HepG2 (cell line): ENCODE measurements at regions not wholly inside any gene's neighbourhood (a gene's known extent, or its start where the extent isn't known, plus 50 kb on each side); places are given as distances from the start of the nearest gene placed in this dataset.
A peak's percentile ranks its signal among the peaks of the same experiment; 100 is the strongest.

Source experiments
- AGO2 ChIP-seq: fragments of 200-400 bp; formaldehyde crosslinking; optimal IDR thresholded peaks from 2 replicates; pipeline ENCODE3; 2017; ENCODE audit warnings: mild to moderate bottlenecking, low read depth, low read length, moderate library complexity
- CBX2 ChIP-seq, 2 experiments: fragments of 200-600 bp in 1 of 2; sonication (generic); formaldehyde crosslinking in 1 of 2; IDR thresholded peaks; 2 replicates each; pipeline versions ENCODE4 v1.7.0 to v1.8.1; 2018 to 2022; ENCODE audit warnings: low read depth in 2 of 2, low read length in 1 of 2, mild to moderate bottlenecking in 1 of 2, missing genetic modification reagents in 1 of 2
- ESRRA ChIP-seq: sonication (generic); formaldehyde crosslinking; IDR thresholded peaks from 2 replicates; pipeline ENCODE4 v1.5.1; 2020; ENCODE audit warnings: mild to moderate bottlenecking, low read depth, missing genetic modification reagents
- GLMP ChIP-seq: sonication (generic); formaldehyde crosslinking; IDR thresholded peaks from 2 replicates; pipeline ENCODE4 v1.9.0; 2021; ENCODE audit warnings: missing genetic modification reagents, mild to moderate bottlenecking, borderline replicate concordance
- HOXA5 ChIP-seq: sonication (generic); formaldehyde crosslinking; IDR thresholded peaks from 2 replicates; pipeline ENCODE4 v1.4.0; 2020; ENCODE audit warnings: missing genetic modification reagents
- MATR3 ChIP-seq: sonication (generic); formaldehyde crosslinking; IDR thresholded peaks from 2 replicates; pipeline ENCODE4 v1.4.0; 2020; ENCODE audit warnings: missing genetic modification reagents
- MTF2 ChIP-seq: sonication (generic); formaldehyde crosslinking; IDR thresholded peaks from 2 replicates; pipeline ENCODE4 v1.5.0; 2020; ENCODE audit warnings: missing genetic modification reagents, borderline replicate concordance
- MXI1 ChIP-seq: IDR thresholded peaks from 3 replicates; pipeline ENCODE4 v1.6.1; 2012; ENCODE audit warnings: low read depth, low read length, inconsistent platforms, borderline replicate concordance
- MYNN ChIP-seq: sonication (generic); formaldehyde crosslinking; IDR thresholded peaks from 2 replicates; pipeline ENCODE4 v1.4.0; 2020; ENCODE audit warnings: mild to moderate bottlenecking, low read depth, missing genetic modification reagents
- NR2F6 ChIP-seq, 2 experiments: IDR thresholded peaks; 2 replicates each; pipeline ENCODE4 v1.6.1; 2016; ENCODE audit warnings: antibody characterized with exemption in 1 of 2, mild to moderate bottlenecking in 1 of 2
- RARA ChIP-seq: IDR thresholded peaks from 2 replicates; pipeline ENCODE4 v1.6.1; 2016; ENCODE audit warnings: missing genetic modification reagents, missing compliant biosample characterization
- SETDB1 ChIP-seq: sonication (generic); formaldehyde crosslinking; IDR thresholded peaks from 2 replicates; pipeline ENCODE4 v1.5.1; 2020; ENCODE audit warnings: missing genetic modification reagents, mild to moderate bottlenecking, borderline replicate concordance
- SMYD3 ChIP-seq: sonication (generic); formaldehyde crosslinking; IDR thresholded peaks from 2 replicates; pipeline ENCODE4 v1.8.1; 2023; ENCODE audit warnings: mild to moderate bottlenecking, missing genetic modification reagents
- SOX5 ChIP-seq: IDR thresholded peaks from 2 replicates; pipeline ENCODE4 v1.6.1; 2016; ENCODE audit warnings: borderline replicate concordance
- ZBTB46 ChIP-seq: sonication (generic); formaldehyde crosslinking; IDR thresholded peaks from 2 replicates; pipeline ENCODE4 v1.4.0; 2020; ENCODE audit warnings: mild to moderate bottlenecking, missing genetic modification reagents, borderline replicate concordance
- ZGPAT ChIP-seq: IDR thresholded peaks from 2 replicates; pipeline ENCODE4 v1.6.1; 2016; ENCODE audit warnings: mild to moderate bottlenecking
- ZNF281 ChIP-seq: sonication (generic); formaldehyde crosslinking; IDR thresholded peaks from 2 replicates; pipeline ENCODE4 v1.4.0; 2020; ENCODE audit warnings: missing genetic modification reagents, borderline replicate concordance
- ZNF354B ChIP-seq: sonication (generic); formaldehyde crosslinking; IDR thresholded peaks from 2 replicates; pipeline ENCODE4 v1.8.0; 2022; ENCODE audit warnings: mild to moderate bottlenecking, missing genetic modification reagents
- ZNF558 ChIP-seq: sonication (generic); formaldehyde crosslinking; IDR thresholded peaks from 2 replicates; pipeline ENCODE4 v1.9.0; 2022; ENCODE audit warnings: mild to moderate bottlenecking, missing genetic modification reagents, borderline replicate concordance
- ZNF746 ChIP-seq: sonication (generic); formaldehyde crosslinking; IDR thresholded peaks from 2 replicates; pipeline ENCODE4 v1.8.0; 2022; ENCODE audit warnings: mild to moderate bottlenecking, missing genetic modification reagents

GRCh38 chrX:91108761-91109160, 325.9 kb upstream of the PABPC5 start (continued):
- TF ChIP-seq ZNF746 (CRISPR knock-in tag) (no peak), ZGPAT (no peak; the same call in 1 of the 2 replicates), ZNF281 (CRISPR knock-in tag) (no peak), MTF2 (CRISPR knock-in tag) (no peak), NR2F6 (IDR thresholded peaks at IDR 0.05) (0 out of 2 replicates have a peak, but pooled peaks have one; percentile 18), NR2F6 (CRISPR knock-in tag; IDR thresholded peaks at IDR 0.05) (no peak), SETDB1 (CRISPR knock-in tag) (no peak), CBX2 (IDR thresholded peaks at IDR 0.05; ENCODE audit: low read depth, low read length) (no peak), CBX2 (CRISPR knock-in tag; IDR thresholded peaks at IDR 0.05; ENCODE audit: low read depth) (no peak), MXI1 (no peak), SMYD3 (CRISPR knock-in tag) (no peak), AGO2 (no peak), GLMP (CRISPR knock-in tag) (no peak), ESRRA (no peak), ZNF558 (no peak), MATR3 (CRISPR knock-in tag) (no peak), ZBTB46 (CRISPR knock-in tag) (no peak), HOXA5 (no peak), MYNN (no peak), RARA (CRISPR knock-in tag) (peak; percentile 63; the same call in 1 of the 2 replicates), SOX5 (CRISPR knock-in tag) (peak; percentile 85; the same call in 1 of the 2 replicates), ZNF354B (CRISPR knock-in tag) (no peak)
